GM12878 (cell line): ENCODE measurements at regions not wholly inside any gene's neighbourhood (a gene's known extent, or its start where the extent isn't known, plus 50 kb on each side); places are given as distances from the start of the nearest gene placed in this dataset.

Experiments
- ATAC-seq: fragments of 200-7000 bp; cut with Tn5 transposase; 3 replicates; pipeline ENCODE4 v1.9.1; 2020; ENCODE audit warnings: mild to moderate bottlenecking, moderate library complexity
- BruUV-seq: library from RNA; stranded (reverse); fragments of 400-500 nt; replicated peaks from 2 replicates; lab custom pipeline; 2021; lab: Mats Ljungman, UMichigan
- CTCF ChIA-PET: fragments of 300-600 bp; sonication (Branson Sonifier 250); formaldehyde crosslinking; extraction: SDS; loops from one replicate; lab custom pipeline; 2021; ENCODE audit warnings: inconsistent platforms; lab: Yijun Ruan, JAX
- POLR2A ChIA-PET: fragments of 350-600 bp; formaldehyde crosslinking; extraction: SDS; loops from one replicate; lab custom pipeline; 2021; ENCODE audit warnings: inconsistent platforms; lab: Charles Lee
- RAD21 ChIA-PET: fragments of 300-600 bp; sonication (Branson Sonifier 250); formaldehyde crosslinking; loops from one replicate; lab custom pipeline; 2023; ENCODE audit warnings: antibody characterized with exemption; ENCODE audit not compliant: unreplicated experiment; lab: Charles Lee
- SMC1A ChIA-PET: fragments of 300-600 bp; sonication (Branson Sonifier 250); formaldehyde crosslinking; loops from one replicate; lab custom pipeline; 2023; ENCODE audit not compliant: unreplicated experiment, uncharacterized antibody; lab: Charles Lee
- DNase-seq: peaks from one replicate; pipeline ENCODE4 v3.0.0-alpha.2; 2011; ENCODE audit warnings: low read depth, low spot score
- FAIRE-seq: peaks from 3 replicates; lab custom pipeline; 2011; peaks lifted over from hg19 to GRCh38; lab: Jason Lieb, UNC
- H2AFZ ChIP-seq: 2 replicates; pipeline ENCODE4 v1.6.0; 2011; ENCODE audit warnings: low read depth, low read length, control low read depth; ENCODE audit not compliant: control insufficient read depth
- H3K27ac ChIP-seq: 2 replicates; pipeline ENCODE4 v1.5.1; 2011; ENCODE audit warnings: control low read depth; ENCODE audit not compliant: control insufficient read depth, insufficient read depth
- H3K27me3 ChIP-seq, 2 experiments: replicated peaks in 1 of 2; 2 replicates each; pipeline versions ENCODE4 v1.6.0 to v1.6.1; 2011; ENCODE audit warnings: low read length in 1 of 2; ENCODE audit not compliant: control insufficient read depth in 2 of 2, insufficient read depth in 2 of 2
- H3K36me3 ChIP-seq, 2 experiments: 2 replicates each; pipeline ENCODE4 v1.5.1; 2011; ENCODE audit warnings: low read length in 1 of 2; ENCODE audit not compliant: control insufficient read depth in 2 of 2, insufficient read depth in 2 of 2
- H3K4me1 ChIP-seq: 2 replicates; pipeline ENCODE4 v1.6.1; 2011; ENCODE audit warnings: mild to moderate bottlenecking, low read length, moderate library complexity, mixed read lengths; ENCODE audit not compliant: control insufficient read depth, insufficient read depth
- H3K4me2 ChIP-seq: 2 replicates; pipeline ENCODE4 v1.6.0; 2011; ENCODE audit warnings: control low read depth; ENCODE audit not compliant: control insufficient read depth, insufficient read depth
- H3K4me3 ChIP-seq: fragments of 200-600 bp; sonication (generic); 2 replicates; pipeline ENCODE4 v1.5.1; 2016
- H3K79me2 ChIP-seq: 2 replicates; pipeline ENCODE4 v1.6.0; 2011; ENCODE audit warnings: low read length; ENCODE audit not compliant: control insufficient read depth, insufficient read depth
- H3K9ac ChIP-seq: 2 replicates; pipeline ENCODE4 v1.8.0; 2011; ENCODE audit warnings: low read length, control low read depth, mixed read lengths; ENCODE audit not compliant: control insufficient read depth, insufficient read depth
- H3K9me3 ChIP-seq: replicated peaks from 3 replicates; pipeline ENCODE4 v1.5.1; 2011; ENCODE audit warnings: mild to moderate bottlenecking, low read length; ENCODE audit not compliant: control insufficient read depth, insufficient read depth
- H4K20me1 ChIP-seq: 2 replicates; pipeline ENCODE4 v1.6.0; 2011; ENCODE audit not compliant: control insufficient read depth, insufficient read depth
- BRCA1 ChIP-seq: IDR thresholded peaks from 2 replicates; pipeline ENCODE4 v1.6.1; 2011; ENCODE audit warnings: low read depth, low read length, improper control_type of control experiment
- FOS ChIP-seq: IDR thresholded peaks from 3 replicates; pipeline ENCODE4 v1.6.1; 2011; ENCODE audit warnings: borderline replicate concordance; ENCODE audit not compliant: insufficient read length; ENCODE audit errors: extremely low read depth
- NFYA ChIP-seq: IDR thresholded peaks from 2 replicates; pipeline ENCODE4 v1.6.1; 2011; ENCODE audit warnings: low read depth, mild to moderate bottlenecking, low read length, improper control_type of control experiment, borderline replicate concordance
- POLR2A ChIP-seq: IDR thresholded peaks from 2 replicates; pipeline ENCODE4 v1.6.1; 2011; ENCODE audit warnings: low read depth, mild to moderate bottlenecking, low read length
- RAD51 ChIP-seq: fragments of 450-650 bp; IDR thresholded peaks from 2 replicates; pipeline ENCODE4 v1.6.1; 2016; ENCODE audit warnings: moderate library complexity, mild to moderate bottlenecking, inconsistent platforms
- SMAD1 ChIP-seq: fragments of 450-650 bp; IDR thresholded peaks from 2 replicates; pipeline ENCODE4 v1.6.1; 2018; ENCODE audit warnings: mild to moderate bottlenecking, low read depth; ENCODE audit not compliant: partially characterized antibody
- YY1 ChIP-seq: IDR thresholded peaks from 2 replicates; pipeline ENCODE4 v1.6.1; 2011; ENCODE audit warnings: low read depth, mild to moderate bottlenecking, low read length
- WGBS: methylation state at CpG from one replicate; pipeline ENCODE4 v1.1.6; 2016; ENCODE audit warnings: low lambda C conversion rate; ENCODE audit not compliant: insufficient replicate concordance, insufficient coverage; ENCODE audit errors: missing lambda C conversion rate; 5-methylcytosine and 5-hydroxymethylcytosine counted together
- in situ Hi-C: fragments of 300-500 bp; cut with MboI; formaldehyde crosslinking; loops from 9 replicates; pipeline ENCODE4 v1.14.3; 2018; ENCODE audit warnings: mixed read lengths
- intact Hi-C: fragments of 100-400 bp; cut with micrococcal nuclease; formaldehyde crosslinking; loops from one replicate; pipeline ENCODE4 v1.14.2; 2022; ENCODE audit not compliant: unreplicated experiment
- TF ChIP-seq, protein P1 (sequence below): IDR thresholded peaks from 2 replicates; pipeline ENCODE4 v1.6.1; 2011; ENCODE audit warnings: borderline replicate concordance, low read depth, mild to moderate bottlenecking, moderate library complexity, mixed read lengths, low read length; ENCODE audit not compliant: insufficient read depth; ENCODE audit errors: extremely low read length
- TF ChIP-seq, protein P2 (sequence below): IDR thresholded peaks from 2 replicates; pipeline ENCODE4 v1.6.1; 2011; ENCODE audit warnings: mild to moderate bottlenecking, low read depth, low read length, moderate library complexity; ENCODE audit not compliant: insufficient replicate concordance
- TF ChIP-seq, protein P3 (sequence below): fragments of 150-350 bp; IDR thresholded peaks from 2 replicates; pipeline ENCODE4 v1.6.1; 2014; ENCODE audit warnings: mild to moderate bottlenecking, low read depth, low read length
- TF ChIP-seq, protein P4 (sequence below): IDR thresholded peaks from 2 replicates; pipeline ENCODE4 v1.6.1; 2011; ENCODE audit warnings: borderline replicate concordance, low read depth, mild to moderate bottlenecking, moderate library complexity, low read length; ENCODE audit not compliant: insufficient read depth, poor library complexity, severe bottlenecking

DNA sequence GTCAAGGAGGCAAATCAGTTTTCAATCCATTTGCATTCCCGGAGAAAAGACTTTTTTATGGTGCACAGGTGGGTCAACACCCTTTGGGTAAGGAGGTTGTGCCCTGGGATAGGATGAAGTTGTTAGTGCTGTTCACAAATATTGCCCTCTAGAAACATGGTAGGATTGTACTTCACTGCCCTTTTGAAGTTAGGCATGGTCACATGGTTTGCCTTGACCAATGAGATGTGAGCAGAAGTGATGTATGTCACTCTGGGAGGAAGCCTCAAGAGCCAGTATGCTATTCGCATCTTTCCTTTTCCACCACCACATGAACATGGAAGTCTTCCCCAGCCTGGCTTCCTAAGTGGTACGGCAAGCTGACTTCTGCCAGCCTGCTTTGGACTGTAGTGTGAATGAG, 182.7 kb downstream of the TMX1 start:
- CTCF ChIA-PET: no interaction called here
- Histone ChIP-seq H3K27ac (no peak overlapping the region), H3K9ac (no peak overlapping the region), H3K36me3 (no peaks in the 10 kb centered on the region), H3K4me2 (no peak overlapping the region), H4K20me1 (no peaks in the 10 kb centered on the region), H3K9me3 (peaks cover 5% of the 10 kb centered on the region), H3K27me3 (no peaks in the 10 kb centered on the region; a peak in 1 of 4 replicates), H3K79me2 (no peaks in the 10 kb centered on the region), H3K4me1 (no peaks in the 10 kb centered on the region), H2AFZ (no peak overlapping the region), H3K4me3 (no peak overlapping the region)
- 59% methylated on average over 3 of the region's 3 CpGs for WGBS
- no peak for TF ChIP-seq BRCA1
- TF ChIP-seq, protein P1, sequence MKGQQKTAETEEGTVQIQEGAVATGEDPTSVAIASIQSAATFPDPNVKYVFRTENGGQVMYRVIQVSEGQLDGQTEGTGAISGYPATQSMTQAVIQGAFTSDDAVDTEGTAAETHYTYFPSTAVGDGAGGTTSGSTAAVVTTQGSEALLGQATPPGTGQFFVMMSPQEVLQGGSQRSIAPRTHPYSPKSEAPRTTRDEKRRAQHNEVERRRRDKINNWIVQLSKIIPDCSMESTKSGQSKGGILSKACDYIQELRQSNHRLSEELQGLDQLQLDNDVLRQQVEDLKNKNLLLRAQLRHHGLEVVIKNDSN: peak; percentile 20
- TF ChIP-seq YY1: peak; percentile 47; the same call in 1 of the 2 replicates
- no peak for DNase-seq
- intact Hi-C loops (no loop called here), in situ Hi-C loops (no loop called here)
- no peak for FAIRE-seq
- RAD21 ChIA-PET: no interaction called here
- POLR2A ChIA-PET: no interaction called here
- no peak for ATAC-seq
- SMC1A ChIA-PET: no interaction called here
- no TSS peak for BruUV-seq

DNA sequence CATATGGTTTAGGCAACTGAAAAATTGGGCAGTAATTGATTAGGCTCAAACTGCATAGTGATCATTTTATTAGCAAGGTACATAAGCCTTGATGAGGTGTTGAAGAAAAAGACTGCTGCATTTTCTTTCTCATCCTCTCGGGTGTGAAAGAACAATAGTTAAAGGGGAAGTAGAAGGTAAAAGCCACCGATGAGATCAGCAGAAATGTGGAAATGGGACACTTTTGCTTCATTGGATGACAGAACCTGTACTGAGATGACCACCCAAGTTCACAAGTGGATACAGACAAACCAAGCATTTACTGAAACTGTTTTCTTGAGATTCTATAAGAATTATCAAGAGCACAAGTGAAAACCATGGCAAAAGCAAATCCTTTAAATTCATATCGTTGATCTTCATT, 184.0 kb downstream of the TMX1 start:
- FAIRE-seq (no peak), ATAC-seq (no peak), DNase-seq (no peak)
- no peak overlapping the region for H3K27ac ChIP-seq
- no peaks in the 10 kb centered on the region for H3K79me2 ChIP-seq
- H3K36me3 ChIP-seq: no peaks in the 10 kb centered on the region
- intact Hi-C loops: no loop called here
- RAD21 ChIA-PET: no interaction called here
- H3K4me1 ChIP-seq: no peaks in the 10 kb centered on the region
- H3K4me2 ChIP-seq: no peak overlapping the region
- H3K9ac ChIP-seq: no peak overlapping the region
- peaks cover 5% of the 10 kb centered on the region for H3K9me3 ChIP-seq
- in situ Hi-C loops: no loop called here
- POLR2A ChIA-PET: no interaction called here
- H4K20me1 ChIP-seq: no peaks in the 10 kb centered on the region
- WGBS: 0% methylated on average over 3 of the region's 3 CpGs
- SMC1A ChIA-PET: no interaction called here
- H3K27me3 ChIP-seq: no peaks in the 10 kb centered on the region; a peak in 1 of 4 replicates
- BruUV-seq: no TSS peak
- CTCF ChIA-PET: no interaction called here
- H2AFZ ChIP-seq: no peak overlapping the region
- no peak overlapping the region for H3K4me3 ChIP-seq
- TF ChIP-seq NFYA (no peak), POLR2A (no peak), SMAD1 (no peak), RAD51 (no peak), FOS (no peak)
- TF ChIP-seq, protein P2, sequence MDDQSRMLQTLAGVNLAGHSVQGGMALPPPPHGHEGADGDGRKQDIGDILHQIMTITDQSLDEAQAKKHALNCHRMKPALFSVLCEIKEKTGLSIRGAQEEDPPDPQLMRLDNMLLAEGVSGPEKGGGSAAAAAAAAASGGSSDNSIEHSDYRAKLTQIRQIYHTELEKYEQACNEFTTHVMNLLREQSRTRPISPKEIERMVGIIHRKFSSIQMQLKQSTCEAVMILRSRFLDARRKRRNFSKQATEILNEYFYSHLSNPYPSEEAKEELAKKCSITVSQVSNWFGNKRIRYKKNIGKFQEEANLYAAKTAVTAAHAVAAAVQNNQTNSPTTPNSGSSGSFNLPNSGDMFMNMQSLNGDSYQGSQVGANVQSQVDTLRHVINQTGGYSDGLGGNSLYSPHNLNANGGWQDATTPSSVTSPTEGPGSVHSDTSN: no peak
- TF ChIP-seq, protein P3, sequence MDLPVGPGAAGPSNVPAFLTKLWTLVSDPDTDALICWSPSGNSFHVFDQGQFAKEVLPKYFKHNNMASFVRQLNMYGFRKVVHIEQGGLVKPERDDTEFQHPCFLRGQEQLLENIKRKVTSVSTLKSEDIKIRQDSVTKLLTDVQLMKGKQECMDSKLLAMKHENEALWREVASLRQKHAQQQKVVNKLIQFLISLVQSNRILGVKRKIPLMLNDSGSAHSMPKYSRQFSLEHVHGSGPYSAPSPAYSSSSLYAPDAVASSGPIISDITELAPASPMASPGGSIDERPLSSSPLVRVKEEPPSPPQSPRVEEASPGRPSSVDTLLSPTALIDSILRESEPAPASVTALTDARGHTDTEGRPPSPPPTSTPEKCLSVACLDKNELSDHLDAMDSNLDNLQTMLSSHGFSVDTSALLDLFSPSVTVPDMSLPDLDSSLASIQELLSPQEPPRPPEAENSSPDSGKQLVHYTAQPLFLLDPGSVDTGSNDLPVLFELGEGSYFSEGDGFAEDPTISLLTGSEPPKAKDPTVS: no peak
- TF ChIP-seq, protein P4, sequence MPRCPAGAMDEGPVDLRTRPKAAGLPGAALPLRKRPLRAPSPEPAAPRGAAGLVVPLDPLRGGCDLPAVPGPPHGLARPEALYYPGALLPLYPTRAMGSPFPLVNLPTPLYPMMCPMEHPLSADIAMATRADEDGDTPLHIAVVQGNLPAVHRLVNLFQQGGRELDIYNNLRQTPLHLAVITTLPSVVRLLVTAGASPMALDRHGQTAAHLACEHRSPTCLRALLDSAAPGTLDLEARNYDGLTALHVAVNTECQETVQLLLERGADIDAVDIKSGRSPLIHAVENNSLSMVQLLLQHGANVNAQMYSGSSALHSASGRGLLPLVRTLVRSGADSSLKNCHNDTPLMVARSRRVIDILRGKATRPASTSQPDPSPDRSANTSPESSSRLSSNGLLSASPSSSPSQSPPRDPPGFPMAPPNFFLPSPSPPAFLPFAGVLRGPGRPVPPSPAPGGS: no peak
